ENCODE measurements at regions not wholly inside any gene's neighbourhood (a gene's known extent, or its start where the extent isn't known, plus 50 kb on each side); places are given as distances from the start of the nearest gene placed in this dataset.

DNA sequence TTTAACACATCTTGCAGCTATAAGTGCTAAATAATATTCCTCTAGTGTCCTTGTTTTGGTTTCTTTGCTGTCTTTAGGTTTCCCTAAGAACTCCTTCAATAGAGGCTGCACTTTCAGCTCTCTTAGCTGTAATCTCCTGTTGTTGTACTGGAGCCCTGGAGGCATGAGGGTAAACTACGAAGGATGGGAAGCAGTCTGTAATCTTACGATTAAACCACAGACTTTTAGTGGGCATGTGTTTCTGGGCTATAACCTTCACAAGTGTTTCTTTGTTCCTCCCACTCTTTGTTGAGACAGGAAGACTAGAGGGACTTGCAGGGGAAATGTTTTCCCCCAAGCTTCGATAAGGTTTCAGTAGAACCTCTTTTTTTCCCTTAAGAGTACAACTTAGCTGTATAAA is 1058.1 kb downstream of the NSUN3 start:
- DNase-seq = no peak
- WGBS, 2 donors = 38 to 64% methylated on average over 3 of the region's 3 CpGs
- Histone ChIP-seq H3K9me3 (no peaks in the 10 kb centered on the region), H3K27me3 (no peaks in the 10 kb centered on the region), H3K36me3 (replicated peaks in 1 of 2; ENCODE audit: insufficient read depth in 1 of 2, low read depth in 2 of 2) (no peaks in the 10 kb centered on the region), H3K27ac (no peak overlapping the region), H3K4me3 (no peak overlapping the region), H3K4me1 (no peaks in the 10 kb centered on the region)
- ATAC-seq = no peak
- TF ChIP-seq, protein P1, sequence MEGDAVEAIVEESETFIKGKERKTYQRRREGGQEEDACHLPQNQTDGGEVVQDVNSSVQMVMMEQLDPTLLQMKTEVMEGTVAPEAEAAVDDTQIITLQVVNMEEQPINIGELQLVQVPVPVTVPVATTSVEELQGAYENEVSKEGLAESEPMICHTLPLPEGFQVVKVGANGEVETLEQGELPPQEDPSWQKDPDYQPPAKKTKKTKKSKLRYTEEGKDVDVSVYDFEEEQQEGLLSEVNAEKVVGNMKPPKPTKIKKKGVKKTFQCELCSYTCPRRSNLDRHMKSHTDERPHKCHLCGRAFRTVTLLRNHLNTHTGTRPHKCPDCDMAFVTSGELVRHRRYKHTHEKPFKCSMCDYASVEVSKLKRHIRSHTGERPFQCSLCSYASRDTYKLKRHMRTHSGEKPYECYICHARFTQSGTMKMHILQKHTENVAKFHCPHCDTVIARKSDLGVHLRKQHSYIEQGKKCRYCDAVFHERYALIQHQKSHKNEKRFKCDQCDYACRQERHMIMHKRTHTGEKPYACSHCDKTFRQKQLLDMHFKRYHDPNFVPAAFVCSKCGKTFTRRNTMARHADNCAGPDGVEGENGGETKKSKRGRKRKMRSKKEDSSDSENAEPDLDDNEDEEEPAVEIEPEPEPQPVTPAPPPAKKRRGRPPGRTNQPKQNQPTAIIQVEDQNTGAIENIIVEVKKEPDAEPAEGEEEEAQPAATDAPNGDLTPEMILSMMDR (IDR thresholded peaks at IDR 0.05) = no peak
- no peak for TF ChIP-seq POLR2A (IDR thresholded peaks at IDR 0.05)
- intact Hi-C loops (cut with DNase I) = no loop called here

DNA sequence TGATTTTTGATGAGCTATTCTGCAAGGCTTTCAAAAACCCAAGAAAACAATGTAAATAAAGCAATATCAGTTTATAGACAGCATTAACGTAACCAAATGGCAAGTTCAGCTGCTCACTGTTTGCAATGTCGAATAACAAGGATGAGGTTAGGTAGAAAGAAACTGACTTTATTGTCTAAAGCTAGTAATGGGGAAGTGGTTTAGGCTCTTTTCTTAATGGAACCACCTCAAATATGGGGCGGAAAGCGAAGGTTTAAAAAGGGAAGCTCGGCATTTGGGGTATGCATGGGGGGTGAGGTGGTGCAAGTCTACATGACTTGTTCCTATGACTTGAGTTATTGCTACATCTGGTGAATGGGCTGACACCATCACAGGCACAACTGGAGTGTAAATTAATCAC is 1060.2 kb downstream of the NSUN3 start:
- H3K4me3 ChIP-seq = no peak overlapping the region
- intact Hi-C loops (cut with DNase I) = no loop called here
- H3K36me3 ChIP-seq (replicated peaks in 1 of 2; ENCODE audit: insufficient read depth in 1 of 2, low read depth in 2 of 2) = no peaks in the 10 kb centered on the region
- TF ChIP-seq POLR2A (IDR thresholded peaks at IDR 0.05) = no peak
- TF ChIP-seq, protein P1 (IDR thresholded peaks at IDR 0.05) = no peak
- no peak overlapping the region for H3K27ac ChIP-seq
- 77 to 80% methylated on average over 5 of the region's 5 CpGs for WGBS, 2 donors
- no peaks in the 10 kb centered on the region for H3K9me3 ChIP-seq
- ATAC-seq (no peak), DNase-seq (no peak)
- no peaks in the 10 kb centered on the region for H3K4me1 ChIP-seq
- no peaks in the 10 kb centered on the region for H3K27me3 ChIP-seq

DNA sequence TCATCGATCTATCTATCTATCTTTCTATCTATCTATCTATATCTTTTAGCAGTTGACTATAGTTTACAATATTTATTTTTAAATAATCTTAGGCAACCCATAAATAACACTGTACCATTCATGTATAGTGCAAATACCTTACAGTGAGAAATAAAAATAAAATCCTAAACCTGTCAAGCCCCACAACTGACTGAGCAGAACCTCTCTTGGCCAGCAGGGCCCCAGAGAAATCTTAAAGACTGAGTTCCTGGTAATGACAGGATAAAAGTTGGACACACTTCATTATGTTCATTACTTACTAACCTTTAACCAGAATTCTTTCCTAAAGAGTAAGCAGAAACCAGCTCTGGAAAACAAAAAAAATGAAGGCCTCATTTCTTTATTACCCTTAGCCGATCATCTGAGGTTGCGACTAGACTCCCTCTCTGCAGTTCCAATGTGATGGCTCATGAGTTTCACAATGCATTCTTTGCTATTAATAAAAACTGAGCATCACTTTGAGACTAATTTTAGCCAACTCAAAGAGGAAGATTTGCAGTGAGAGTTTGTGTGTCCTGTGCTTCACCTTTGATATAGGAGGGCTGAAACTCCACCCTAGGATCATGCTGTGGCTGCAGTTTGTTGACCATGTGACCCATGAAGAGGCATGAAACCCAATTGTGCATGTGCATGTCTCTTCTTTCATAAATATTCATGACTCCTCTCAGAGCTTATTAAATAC is 1072.0 kb downstream of the NSUN3 start:
- no peak for DNase-seq
- Histone ChIP-seq H3K36me3 (replicated peaks in 1 of 2; ENCODE audit: insufficient read depth in 1 of 2, low read depth in 2 of 2) (no peaks in the 10 kb centered on the region), H3K4me3 (no peak overlapping the region), H3K4me1 (no peaks in the 10 kb centered on the region), H3K9me3 (no peaks in the 10 kb centered on the region), H3K27ac (no peak overlapping the region), H3K27me3 (no peaks in the 10 kb centered on the region)
- intact Hi-C loops (cut with DNase I) = no loop called here
- WGBS, 2 donors = 86 to 87% methylated on average over 3 of the region's 3 CpGs
- no peak for ATAC-seq
- TF ChIP-seq, protein P1 (IDR thresholded peaks at IDR 0.05) = no peak
- TF ChIP-seq POLR2A (IDR thresholded peaks at IDR 0.05) = no peak

DNA sequence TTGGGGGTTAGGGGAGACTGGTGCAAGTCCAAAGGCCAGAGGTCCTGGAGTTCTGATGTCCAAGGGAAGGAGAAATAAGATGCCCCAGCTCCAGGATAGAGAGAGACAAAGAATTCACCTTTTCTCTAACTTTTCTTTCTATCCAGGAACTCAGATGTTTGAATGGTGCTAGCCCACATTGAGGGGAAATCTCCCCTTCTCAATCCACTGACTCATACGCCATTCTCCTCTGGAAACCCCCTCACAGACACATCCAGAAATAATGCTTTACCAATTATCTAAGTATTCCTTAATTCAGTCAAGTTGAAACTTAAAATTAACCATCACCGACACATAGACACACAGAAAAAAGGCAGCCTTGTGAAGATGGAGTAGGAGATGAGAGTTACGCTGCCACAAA is 1085.2 kb downstream of the NSUN3 start:
- no peaks in the 10 kb centered on the region for H3K27me3 ChIP-seq
- TF ChIP-seq, protein P1 (IDR thresholded peaks at IDR 0.05) = no peak
- no peak for TF ChIP-seq POLR2A (IDR thresholded peaks at IDR 0.05)
- WGBS, 2 donors = 87 to 89% methylated on average over 3 of the region's 3 CpGs
- no peaks in the 10 kb centered on the region for H3K4me1 ChIP-seq
- no peak for DNase-seq
- no peaks in the 10 kb centered on the region for H3K9me3 ChIP-seq
- H3K4me3 ChIP-seq = no peak overlapping the region
- ATAC-seq = no peak
- intact Hi-C loops (cut with DNase I) = no loop called here
- no peak overlapping the region for H3K27ac ChIP-seq
- no peaks in the 10 kb centered on the region for H3K36me3 ChIP-seq (replicated peaks in 1 of 2; ENCODE audit: insufficient read depth in 1 of 2, low read depth in 2 of 2)

DNA sequence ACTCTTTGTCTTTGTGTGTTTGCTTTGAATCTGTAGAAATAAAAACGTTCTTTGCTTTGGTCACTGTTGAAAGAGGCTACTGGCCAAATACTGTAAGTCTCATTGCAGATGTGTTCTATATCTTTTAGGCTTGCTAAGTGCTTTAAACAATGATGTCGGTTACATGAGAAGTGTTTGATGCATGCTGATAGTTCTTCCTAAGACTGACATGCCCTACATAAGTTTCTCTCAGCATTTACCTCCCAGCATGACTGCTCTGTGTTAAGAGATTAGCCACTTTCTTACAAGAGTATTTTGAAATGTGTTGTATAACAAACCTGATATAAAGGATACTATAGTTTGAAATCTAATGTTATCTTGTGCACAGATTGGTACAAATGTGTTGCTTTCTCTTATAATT is 1088.7 kb downstream of the NSUN3 start:
- DNase-seq (no peak), ATAC-seq (no peak)
- intact Hi-C loops (cut with DNase I) = no loop called here
- Histone ChIP-seq H3K36me3 (replicated peaks in 1 of 2; ENCODE audit: insufficient read depth in 1 of 2, low read depth in 2 of 2) (no peaks in the 10 kb centered on the region), H3K4me3 (no peak overlapping the region), H3K4me1 (no peaks in the 10 kb centered on the region), H3K9me3 (no peaks in the 10 kb centered on the region), H3K27me3 (no peaks in the 10 kb centered on the region), H3K27ac (no peak overlapping the region)
- WGBS, 2 donors = 21 to 36% methylated on average over 2 of the region's 2 CpGs
- TF ChIP-seq, protein P1 (IDR thresholded peaks at IDR 0.05) = no peak
- no peak for TF ChIP-seq POLR2A (IDR thresholded peaks at IDR 0.05)

All from body of pancreas (tissue), 4 donors.